Gastrocnemius medialis (tissue), 4 donors: ENCODE measurements at regions not wholly inside any gene's neighbourhood (a gene's known extent, or its start where the extent isn't known, plus 50 kb on each side); places are given as distances from the start of the nearest gene placed in this dataset.

Experiments
- ATAC-seq, 2 donors: fragments of 150-250 bp; one replicate each; pipeline ENCODE4 v1.9.1; 2016
- DNase-seq, 2 donors: peaks; one replicate each; pipeline ENCODE4 v3.0.0-alpha.2; 2019
- H3K27ac ChIP-seq, 4 donors: fragments of 200-600 bp; sonication (generic); 1 replicate in 1 of 4; 2 replicates in 3 of 4; pipeline ENCODE4 v1.5.1; 2016 to 2018; ENCODE audit warnings: mild to moderate bottlenecking in 2 of 4, moderate library complexity in 1 of 4
- H3K27me3 ChIP-seq, 3 donors: fragments of 200-600 bp; sonication (generic) in 2 of 3; 1 replicate in 1 of 3; 2 replicates in 2 of 3; pipeline versions ENCODE4 v1.5.1 to v1.6.0; 2016 to 2019; ENCODE audit warnings: mild to moderate bottlenecking in 1 of 3, moderate library complexity in 1 of 3
- H3K36me3 ChIP-seq, 2 donors: fragments of 200-600 bp; sonication (generic) in 1 of 2; one replicate each; pipeline ENCODE4 v1.5.1; 2017 to 2018
- H3K4me1 ChIP-seq, 2 donors: fragments of 200-600 bp; sonication (generic) in 1 of 2; one replicate each; pipeline ENCODE4 v1.5.1; 2016 to 2017; ENCODE audit warnings: mild to moderate bottlenecking in 2 of 2
- H3K4me3 ChIP-seq, 4 donors: fragments of 200-600 bp; sonication (generic) in 3 of 4; 1 replicate in 1 of 4; 2 replicates in 3 of 4; pipeline ENCODE4 v1.5.1; 2016 to 2019; ENCODE audit warnings: mild to moderate bottlenecking in 2 of 4
- H3K9me3 ChIP-seq, 3 donors: fragments of 200-600 bp; sonication (generic) in 2 of 3; 1 replicate in 1 of 3; 2 replicates in 2 of 3; pipeline ENCODE4 v1.5.1; 2016 to 2019
- CTCF ChIP-seq, 5 experiments: fragments of 450-650 bp in 3 of 5; fragments of 200-600 bp in 2 of 5; sonication (generic) in 2 of 5; IDR thresholded peaks in 4 of 5; conservative IDR thresholded peaks in 1 of 5; 1 replicate in 4 of 5; 2 replicates in 1 of 5; pipeline ENCODE4 v1.5.1; 2016 to 2019; ENCODE audit warnings: antibody characterized with exemption in 5 of 5, mild to moderate bottlenecking in 3 of 5, moderate library complexity in 3 of 5
- POLR2A ChIP-seq, 2 donors: fragments of 450-650 bp; IDR thresholded peaks; one replicate each; pipeline ENCODE4 v1.6.1; 2017; ENCODE audit warnings: antibody characterized with exemption in 2 of 2, mild to moderate bottlenecking in 2 of 2, moderate library complexity in 2 of 2
- in situ Hi-C, 4 donors: fragments of 200-750 bp; cut with MboI; loops; one replicate each; pipeline versions ENCODE4 v1.15.0 to v1.8.0; 2017; ENCODE audit warnings: low sequenced_read_pairs in 4 of 4
- intact Hi-C: fragments of 100-400 bp; cut with DNase I; formaldehyde crosslinking; loops from one replicate; pipeline ENCODE4 v1.15.1; 2023; ENCODE audit warnings: low total_unique reads

DNA sequence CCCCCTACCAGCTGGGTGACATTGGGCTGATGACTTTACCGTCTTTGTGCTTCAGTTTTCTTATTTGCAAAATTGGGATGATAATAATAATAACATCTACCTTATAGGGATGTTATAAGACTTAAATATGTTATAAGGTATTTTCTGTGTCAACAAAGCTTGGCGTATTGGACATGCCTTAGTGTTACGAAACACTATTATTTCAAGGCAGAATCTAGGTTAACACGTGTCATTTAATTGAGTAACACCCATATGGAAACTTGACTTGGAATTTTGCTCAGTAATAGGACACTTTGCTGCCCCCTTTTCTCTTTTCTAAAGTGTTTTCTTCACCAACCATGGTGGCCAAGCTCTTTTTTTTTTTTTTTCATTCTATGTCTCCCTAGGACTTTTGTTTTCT is 294.2 kb upstream of the SALL1 start:
- TF ChIP-seq CTCF (IDR thresholded peaks at IDR 0.05 in 4 of 5, conservative IDR thresholded peaks at IDR 0.05 in 1 of 5) (no peak), POLR2A (IDR thresholded peaks at IDR 0.05) (no peak)
- no peak overlapping the region for H3K27ac ChIP-seq
- H3K4me3 ChIP-seq: no peak overlapping the region
- no peaks in the 10 kb centered on the region for H3K36me3 ChIP-seq
- DNase-seq: no peak
- no peak for ATAC-seq
- H3K4me1 ChIP-seq: no peaks in the 10 kb centered on the region
- H3K27me3 ChIP-seq: peaks cover 0 to 2% (median 0%) of the 10 kb centered on the region in 3 donors
- no peaks in the 10 kb centered on the region for H3K9me3 ChIP-seq
- in situ Hi-C loops (no loop called here), intact Hi-C loops (no loop called here)

- no peaks in the 10 kb centered on the region for H3K4me1 ChIP-seq
- TF ChIP-seq POLR2A (IDR thresholded peaks at IDR 0.05) (no peak), CTCF (IDR thresholded peaks at IDR 0.05 in 4 of 5, conservative IDR thresholded peaks at IDR 0.05 in 1 of 5) (no peak)
- ATAC-seq: no peak
- intact Hi-C loops (no loop called here), in situ Hi-C loops (no loop called here)
- H3K27me3 ChIP-seq: peaks cover 0 to 2% (median 0%) of the 10 kb centered on the region in 3 donors
- no peaks in the 10 kb centered on the region for H3K9me3 ChIP-seq
- no peak overlapping the region for H3K27ac ChIP-seq
- DNase-seq: no peak
- no peaks in the 10 kb centered on the region for H3K36me3 ChIP-seq
- no peak overlapping the region for H3K4me3 ChIP-seq
Measured at GRCh38 chr16:51443934-51444333, 292.9 kb upstream of the SALL1 start.

GRCh38 chr16:51442141-51442870 is 291.2 kb upstream of the SALL1 start:
- in situ Hi-C loops: no loop called here
- no peaks in the 10 kb centered on the region for H3K9me3 ChIP-seq
- H3K36me3 ChIP-seq: no peaks in the 10 kb centered on the region
- TF ChIP-seq CTCF (IDR thresholded peaks at IDR 0.05 in 4 of 5, conservative IDR thresholded peaks at IDR 0.05 in 1 of 5): no peak
- TF ChIP-seq POLR2A (IDR thresholded peaks at IDR 0.05): no peak
- H3K4me3 ChIP-seq: no peak overlapping the region
- ATAC-seq: no peak
- no peaks in the 10 kb centered on the region for H3K4me1 ChIP-seq
- peaks cover 0 to 2% (median 0%) of the 10 kb centered on the region in 3 donors for H3K27me3 ChIP-seq
- DNase-seq: no peak
- H3K27ac ChIP-seq: no peak overlapping the region
- intact Hi-C loops: no loop called here

GRCh38 chr16:51440131-51440889 is 289.2 kb upstream of the SALL1 start:
- ATAC-seq (no peak), DNase-seq (no peak)
- Histone ChIP-seq H3K27ac (no peak overlapping the region), H3K4me1 (no peaks in the 10 kb centered on the region), H3K36me3 (no peaks in the 10 kb centered on the region), H3K9me3 (no peaks in the 10 kb centered on the region), H3K27me3 (peaks cover 0 to 2% (median 0%) of the 10 kb centered on the region in 3 donors), H3K4me3 (no peak overlapping the region)
- in situ Hi-C loops: no loop called here
- intact Hi-C loops: no loop called here
- TF ChIP-seq CTCF (IDR thresholded peaks at IDR 0.05 in 4 of 5, conservative IDR thresholded peaks at IDR 0.05 in 1 of 5): no peak
- TF ChIP-seq POLR2A (IDR thresholded peaks at IDR 0.05): no peak
